ENCODE measurements at regions not wholly inside any gene's neighbourhood (a gene's known extent, or its start where the extent isn't known, plus 50 kb on each side); places are given as distances from the start of the nearest gene placed in this dataset.

DNA sequence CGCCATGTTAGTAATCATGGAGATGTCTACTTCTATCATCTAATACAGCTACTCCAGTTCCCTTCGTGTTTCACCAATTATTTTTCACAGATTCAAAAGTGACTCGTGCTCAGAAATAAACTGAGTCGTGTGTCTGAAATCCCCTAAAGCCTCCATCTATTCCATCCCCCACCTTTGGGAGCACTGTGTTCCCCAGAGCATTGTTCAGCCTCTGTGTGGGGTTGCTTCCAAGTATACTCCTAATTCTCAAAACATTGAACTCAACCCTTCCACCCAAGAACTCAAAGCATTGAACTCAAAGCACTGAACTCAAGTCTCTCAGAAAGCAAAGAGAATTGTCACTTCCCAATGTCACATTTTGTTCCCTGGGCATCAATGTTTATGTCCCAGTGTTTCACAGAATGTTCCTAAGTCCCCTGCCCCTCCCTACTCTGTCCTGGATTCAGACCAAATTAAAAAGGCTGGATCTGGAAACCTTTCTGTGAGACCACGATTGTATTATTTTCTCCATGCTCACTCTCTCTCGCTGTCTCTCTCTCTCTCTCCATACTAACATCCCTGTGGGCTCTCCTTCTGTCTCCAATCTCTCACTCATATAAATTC, 138.5 kb upstream of the QRFPR start:
- no peak for DNase-seq (ENCODE audit: low spot score)

DNA sequence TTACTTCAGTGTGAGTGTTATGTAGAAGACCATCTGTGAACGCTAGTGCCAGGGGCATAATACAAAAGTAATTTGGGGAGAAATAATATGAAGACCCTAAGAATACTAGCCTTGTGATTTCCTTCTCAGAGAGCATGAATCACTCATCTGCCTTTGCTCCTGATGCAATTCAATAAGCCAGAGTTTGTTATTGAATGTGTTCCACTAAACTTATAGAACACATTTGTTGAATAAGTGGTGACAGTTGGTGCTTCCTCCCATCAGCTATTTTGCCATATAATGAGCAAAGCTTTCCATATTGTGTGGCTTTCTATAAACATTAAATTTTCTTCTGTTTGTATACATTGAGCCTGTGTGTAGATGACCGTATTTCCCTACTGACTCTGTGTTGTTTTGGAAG, 136.4 kb upstream of the QRFPR start:
- DNase-seq (ENCODE audit: low spot score) = no peak

DNA sequence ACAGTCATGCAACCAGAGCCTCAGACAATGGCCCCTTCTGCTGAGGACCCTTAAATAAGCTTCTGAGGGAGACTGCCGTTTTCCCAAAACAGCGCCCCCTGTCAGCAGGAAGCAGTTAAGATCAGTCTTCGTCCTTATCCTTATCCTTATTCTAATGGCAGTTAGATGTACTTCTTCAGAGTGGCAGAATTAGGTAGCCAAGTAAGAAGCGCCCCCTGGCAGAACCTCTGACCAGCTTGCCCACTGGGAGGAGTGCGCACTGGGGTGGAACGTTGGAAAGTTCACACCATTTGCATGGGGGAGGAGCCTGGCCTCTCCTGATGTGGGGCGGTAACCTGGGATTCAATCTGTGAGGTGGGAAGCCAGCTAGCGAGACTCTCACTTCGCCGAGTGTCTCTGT, 133.6 kb upstream of the QRFPR start:
- DNase-seq (ENCODE audit: low spot score) = no peak

DNA sequence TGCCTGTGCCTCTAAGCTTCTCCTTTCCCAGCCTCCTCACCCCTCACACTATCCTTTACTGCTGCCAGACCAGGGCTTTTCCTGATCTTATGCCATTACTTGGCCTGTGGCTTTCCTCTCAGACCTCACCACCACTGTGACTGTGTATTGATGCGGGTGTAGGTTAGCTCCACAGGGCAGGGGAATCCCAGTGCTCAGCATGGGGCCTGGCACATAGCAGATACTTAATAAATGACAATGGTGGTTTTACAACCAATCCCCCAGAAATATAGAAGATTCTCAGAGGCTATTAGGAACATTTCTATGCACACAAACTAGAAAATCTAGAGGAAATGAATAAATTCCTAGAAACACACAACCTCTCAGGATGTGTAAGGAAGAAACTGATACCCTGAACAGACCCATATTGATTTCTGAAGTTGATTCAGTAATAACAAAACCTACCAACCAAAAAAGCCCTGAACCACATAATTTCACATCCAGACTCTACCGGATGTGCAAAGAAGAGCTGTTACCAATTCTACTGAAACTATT, 129.6 kb upstream of the QRFPR start:
- DNase-seq (ENCODE audit: low spot score) = peak; percentile 9

DNA sequence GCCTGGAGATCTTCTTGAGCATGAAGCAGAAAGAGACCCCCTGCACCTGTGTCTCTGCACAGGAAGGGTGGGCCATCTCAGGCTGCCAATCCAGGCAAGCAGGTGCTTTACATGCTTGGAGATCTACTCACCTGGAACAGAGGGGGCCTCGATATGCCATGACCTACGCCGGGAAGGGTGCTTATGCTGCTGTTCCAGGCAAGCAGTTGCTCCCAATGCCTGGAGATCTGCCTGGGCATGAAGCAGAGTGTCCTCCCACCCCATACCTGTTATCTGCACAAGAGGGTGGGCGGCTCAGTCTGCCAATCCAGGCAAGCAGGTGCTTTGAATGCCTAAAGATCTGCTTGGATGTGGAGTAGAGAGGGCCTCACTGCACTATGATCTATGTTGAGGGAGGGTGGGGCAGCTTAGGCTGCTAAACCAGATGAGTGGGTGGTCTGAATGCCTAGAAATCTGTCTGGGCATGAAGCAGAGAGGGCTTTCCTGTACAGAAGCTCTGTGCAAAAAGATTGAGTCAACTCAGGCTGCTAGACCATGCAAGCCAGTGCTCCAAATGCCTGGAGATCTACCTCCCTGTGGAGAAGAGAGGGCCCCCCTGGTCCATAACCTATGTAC, 104.5 kb upstream of the QRFPR start:
- DNase-seq (ENCODE audit: low spot score) = no peak

DNA sequence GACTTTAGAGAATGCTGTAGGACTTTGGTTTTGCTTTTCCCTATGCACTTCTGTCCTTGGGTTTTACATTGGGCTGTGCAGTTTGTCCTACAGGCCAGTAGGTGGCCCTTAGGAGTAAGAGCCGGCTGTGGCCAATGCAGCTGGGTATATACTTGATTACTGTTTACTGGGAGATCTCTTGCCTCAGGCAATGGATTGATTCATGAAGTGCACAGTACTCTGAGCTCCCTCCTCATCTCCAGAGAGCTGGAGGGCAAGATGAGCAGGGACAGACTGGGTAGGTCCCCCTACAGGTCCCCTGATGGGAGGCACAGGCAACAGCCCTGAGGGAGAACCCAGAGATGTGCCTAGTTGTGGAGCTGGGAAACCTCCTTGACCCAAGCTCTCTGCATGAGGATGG, 103.8 kb upstream of the QRFPR start:
- DNase-seq (ENCODE audit: low spot score) = peak; percentile 69

DNA sequence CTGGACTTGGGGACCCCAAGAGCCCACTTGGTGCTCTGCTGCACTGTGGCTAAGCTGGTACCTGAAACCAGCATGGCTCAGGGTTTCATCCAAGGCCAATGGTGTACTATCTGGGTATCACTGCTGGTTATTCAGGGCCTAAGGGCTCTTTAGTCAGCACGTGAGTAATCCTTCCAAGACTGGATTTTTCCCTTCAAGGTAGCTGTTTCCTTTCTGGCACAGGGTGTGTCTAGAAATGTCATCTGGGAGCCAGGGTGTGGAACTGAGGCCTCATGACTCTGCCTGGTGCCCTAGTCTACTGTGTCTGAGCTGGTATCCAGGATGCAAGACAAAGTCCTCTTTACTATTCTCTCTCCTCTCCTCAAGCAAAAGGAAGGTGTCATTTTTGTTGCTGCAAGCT, 99.0 kb upstream of the QRFPR start:
- peak; percentile 72 for DNase-seq (ENCODE audit: low spot score)

DNA sequence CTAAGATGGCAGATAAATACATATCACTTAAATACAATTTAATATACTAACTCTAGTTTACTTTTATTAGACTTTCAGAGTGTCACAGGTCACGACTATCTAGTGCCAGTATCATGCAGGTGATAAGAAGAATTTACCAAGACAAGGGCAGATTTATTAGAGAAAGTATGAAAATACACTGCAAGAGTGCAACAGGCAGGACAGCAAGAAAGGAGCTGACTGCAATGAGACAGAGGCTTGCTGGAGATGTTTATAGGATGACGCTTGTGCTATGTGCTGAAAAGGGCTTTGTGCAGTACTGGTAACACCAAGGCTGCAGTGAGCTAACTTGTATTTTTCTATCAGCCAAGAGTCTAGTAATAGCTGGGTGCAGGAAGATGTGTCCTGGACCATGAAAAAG, 96.7 kb upstream of the QRFPR start:
- DNase-seq (ENCODE audit: low spot score) = no peak

DNA sequence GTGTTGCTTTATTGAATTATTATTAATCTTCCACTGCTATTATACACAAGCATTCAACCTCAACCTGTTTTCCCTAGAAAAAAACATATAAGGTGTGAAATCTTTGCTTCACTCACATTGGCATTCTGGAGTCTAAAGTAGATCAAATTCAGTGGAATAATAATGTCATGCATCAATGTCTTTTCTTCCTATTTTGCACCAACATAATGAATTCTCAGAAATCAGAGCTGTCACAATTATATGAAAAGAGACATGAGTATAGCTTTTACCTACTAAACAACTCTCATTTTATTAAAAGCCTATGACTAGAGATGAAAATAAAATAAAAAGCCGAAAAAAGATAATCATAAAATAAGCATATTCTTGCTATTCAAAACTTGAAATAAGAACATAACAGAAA, 96.3 kb upstream of the QRFPR start:
- DNase-seq (ENCODE audit: low spot score) = no peak

DNA sequence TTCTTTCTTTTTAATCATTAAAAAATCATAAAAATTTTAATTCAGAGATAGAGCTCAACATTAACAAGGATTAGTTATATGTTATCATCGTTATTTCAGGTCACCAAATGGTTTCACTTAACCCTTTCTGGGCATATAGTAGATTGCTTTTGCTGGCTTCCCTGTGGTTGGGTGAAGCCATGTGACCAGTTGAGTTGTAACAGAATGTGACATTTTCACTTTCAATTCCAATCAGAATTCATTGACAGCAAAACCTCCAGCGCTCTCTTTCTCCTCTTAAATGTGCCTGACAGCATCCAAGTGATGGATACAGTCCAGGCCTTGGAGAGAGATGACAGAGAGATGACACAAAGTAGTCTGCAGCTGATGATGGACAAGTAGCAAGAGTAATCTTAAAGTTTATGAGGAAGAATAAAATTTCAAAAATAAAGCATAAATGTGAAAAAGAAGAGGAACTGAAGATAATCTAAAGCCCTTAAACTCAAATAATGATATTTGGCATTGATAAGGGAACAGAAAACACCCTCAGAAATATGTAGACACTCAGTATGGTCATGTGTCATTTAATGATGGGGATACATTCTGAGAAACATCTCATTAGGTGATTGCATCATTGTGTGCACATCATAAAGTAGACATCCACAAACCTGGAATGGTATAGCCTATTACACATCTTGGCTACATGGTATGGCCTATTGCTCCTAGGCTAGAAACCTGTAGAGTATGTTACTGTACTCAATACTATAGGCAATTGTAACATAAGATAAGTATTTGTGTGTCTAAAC, 92.3 kb upstream of the QRFPR start:
- DNase-seq (ENCODE audit: low spot score) = no peak

DNA sequence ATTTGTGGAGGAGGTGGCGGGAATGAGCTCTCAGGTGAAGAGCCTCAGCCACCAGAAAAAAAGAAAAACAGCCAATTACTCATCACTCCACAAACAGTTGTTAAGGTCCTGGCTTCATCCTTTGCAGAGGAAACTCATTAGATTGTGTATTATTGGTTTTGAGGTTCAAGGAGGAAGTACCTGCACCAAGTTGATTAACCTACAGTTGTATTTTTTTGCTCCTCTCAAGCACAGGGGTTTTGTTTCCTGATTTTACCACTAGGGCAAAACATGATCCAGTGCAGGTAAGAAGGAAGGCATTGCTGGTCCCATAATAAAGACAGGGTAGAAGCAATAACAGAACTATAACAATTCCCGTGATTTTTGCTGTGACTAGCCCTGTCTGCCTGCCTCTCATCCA, 84.0 kb upstream of the QRFPR start:
- peak; percentile 69 for DNase-seq (ENCODE audit: low spot score)

DNA sequence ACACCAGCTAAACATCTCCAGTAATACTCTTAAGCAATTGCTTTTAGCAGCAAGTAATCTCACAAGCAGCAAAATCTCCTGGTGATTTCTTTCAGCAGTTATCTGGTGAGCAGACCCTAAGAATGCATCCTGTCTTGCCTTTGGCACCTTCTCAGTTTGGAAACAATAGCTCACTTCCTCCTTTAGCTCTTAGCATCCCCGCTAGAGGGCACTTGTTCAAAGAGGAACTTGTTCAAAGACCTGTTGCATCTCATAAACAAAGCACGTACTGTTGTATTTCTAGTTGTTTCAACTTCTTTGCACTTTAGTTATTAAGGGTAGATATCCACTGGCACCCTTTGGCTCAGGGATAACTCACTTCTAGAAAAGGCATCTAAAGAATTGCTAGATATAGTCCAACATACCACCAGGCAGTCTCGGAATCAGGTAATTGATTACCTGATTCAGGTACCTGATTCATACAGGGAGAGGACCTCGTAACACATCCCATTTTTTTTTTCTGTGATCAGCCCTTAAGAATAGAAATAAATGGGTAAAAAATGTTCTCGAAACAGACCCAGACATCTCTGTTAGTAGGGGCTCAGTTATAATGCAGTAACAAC, 81.9 kb upstream of the QRFPR start:
- peak; percentile 78 for DNase-seq (ENCODE audit: low spot score)

DNA sequence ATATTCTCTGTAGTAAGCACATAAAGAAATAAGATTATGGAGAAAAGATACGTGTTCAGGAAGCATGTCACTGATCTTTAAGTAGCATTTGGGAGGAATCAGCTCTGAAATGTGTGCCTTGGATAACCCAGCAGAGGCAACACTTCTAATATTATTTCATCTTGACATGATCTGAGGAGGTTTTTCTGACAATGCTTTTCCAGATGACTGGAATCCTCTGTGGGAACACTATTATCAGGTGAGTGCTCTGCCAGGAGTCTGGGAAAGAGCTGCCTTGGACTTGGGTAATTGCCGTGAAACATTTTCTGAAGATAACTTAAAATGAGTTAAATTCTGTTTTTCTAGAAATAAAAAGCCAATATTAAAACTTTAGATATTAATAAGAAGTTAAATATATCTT, 78.2 kb upstream of the QRFPR start:
- DNase-seq (ENCODE audit: low spot score) = no peak

DNA sequence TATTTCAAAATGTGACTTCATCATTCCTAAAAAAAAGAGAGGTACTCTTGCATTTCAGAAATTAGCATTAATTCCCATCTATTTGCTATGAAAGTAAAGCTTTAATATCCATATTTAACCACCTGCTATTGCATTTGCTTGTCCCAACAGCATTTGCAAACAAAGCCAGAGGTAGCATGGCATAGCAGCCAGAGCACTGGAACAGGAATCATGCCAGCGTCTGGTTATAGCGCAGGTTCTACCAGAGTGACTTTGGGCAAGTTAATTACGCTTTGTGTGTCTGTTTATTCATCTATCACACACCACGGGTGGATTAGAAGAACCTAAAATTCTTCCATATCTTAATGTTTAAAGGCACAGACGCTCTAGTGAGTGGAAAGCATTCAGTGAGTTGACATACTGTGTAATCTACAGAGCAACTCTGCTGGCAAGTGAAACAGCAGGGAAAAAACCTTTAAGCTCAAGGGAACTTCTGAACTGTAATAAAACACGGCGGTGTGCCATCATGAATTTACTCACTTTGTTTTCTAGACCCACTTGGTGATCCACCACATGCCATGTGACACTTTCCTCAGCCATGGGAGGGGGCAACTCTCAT, 76.6 kb upstream of the QRFPR start:
- no peak for DNase-seq (ENCODE audit: low spot score)

DNA sequence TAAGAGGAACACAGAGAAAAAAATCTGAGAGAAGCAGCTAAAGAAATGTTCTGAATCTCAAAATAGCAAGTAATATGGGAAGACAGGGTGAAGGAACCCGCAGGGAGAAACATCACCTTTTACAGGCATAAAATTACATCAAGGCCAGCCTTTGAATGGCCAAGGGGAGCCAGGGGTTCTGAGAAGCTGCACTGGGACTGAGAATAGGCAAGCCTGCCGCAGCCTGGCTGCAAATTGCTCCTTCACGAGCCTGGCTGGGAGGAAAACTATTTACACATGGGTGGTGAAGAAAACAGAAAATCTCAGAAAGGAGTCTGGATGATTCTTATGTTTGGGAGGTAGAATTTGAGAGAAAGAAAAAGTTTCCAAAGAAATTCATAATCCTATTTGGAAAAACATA, 74.5 kb upstream of the QRFPR start:
- no peak for DNase-seq (ENCODE audit: low spot score)

DNA sequence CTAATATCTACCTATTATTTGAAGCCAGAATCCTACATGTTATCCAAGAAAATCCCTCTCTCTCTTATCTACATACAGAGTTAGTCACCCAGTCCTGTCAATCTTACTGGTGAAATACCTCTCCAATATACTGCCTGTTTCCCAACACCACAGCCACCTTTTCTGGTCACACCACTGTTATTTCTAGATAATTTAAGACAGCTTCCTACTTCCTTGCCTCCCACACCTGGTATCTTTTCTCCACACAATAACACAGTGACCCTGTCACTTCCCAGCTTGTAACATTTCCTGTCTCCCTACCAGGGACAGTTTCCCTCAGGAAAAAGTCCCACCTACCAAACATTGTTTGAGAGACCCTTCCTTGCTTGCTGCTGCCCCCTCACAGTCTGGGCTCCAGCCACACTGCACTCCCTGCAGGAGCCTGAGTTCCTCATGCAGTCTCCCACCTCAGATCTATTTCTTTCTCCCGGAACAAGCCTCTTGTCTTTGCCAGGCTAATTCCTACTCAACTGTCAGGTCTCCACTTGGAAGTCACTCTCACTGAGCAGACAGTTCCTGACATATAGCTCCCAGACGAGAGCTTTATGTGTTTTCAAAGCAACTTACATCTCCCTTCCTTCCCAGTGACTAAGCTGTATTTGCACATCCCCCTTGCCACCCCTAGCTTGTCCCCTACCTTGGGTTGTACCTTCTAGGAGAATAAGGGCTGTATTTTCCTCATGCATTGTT, 73.6 kb upstream of the QRFPR start:
- peak; percentile 37 for DNase-seq (ENCODE audit: low spot score)

DNA sequence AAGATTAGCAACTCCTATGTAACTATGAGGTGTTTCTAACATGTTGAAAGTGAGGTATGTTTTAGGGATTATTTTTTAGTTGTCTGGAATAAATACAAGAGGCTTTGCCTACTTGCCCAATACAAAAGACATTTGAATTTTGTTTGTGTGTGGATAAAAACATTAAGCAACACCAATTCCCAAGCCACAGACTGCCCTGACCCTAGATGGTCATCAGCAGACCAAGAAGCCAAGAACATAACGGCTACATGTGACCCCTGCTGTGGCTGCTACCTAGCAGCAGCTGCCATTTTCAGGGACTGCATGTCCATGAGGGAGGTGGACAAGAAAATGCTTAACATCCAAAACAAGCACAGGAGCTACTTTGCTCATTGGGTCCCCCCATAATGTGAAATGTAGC, 70.5 kb upstream of the QRFPR start:
- no peak for DNase-seq (ENCODE audit: low spot score)

DNA sequence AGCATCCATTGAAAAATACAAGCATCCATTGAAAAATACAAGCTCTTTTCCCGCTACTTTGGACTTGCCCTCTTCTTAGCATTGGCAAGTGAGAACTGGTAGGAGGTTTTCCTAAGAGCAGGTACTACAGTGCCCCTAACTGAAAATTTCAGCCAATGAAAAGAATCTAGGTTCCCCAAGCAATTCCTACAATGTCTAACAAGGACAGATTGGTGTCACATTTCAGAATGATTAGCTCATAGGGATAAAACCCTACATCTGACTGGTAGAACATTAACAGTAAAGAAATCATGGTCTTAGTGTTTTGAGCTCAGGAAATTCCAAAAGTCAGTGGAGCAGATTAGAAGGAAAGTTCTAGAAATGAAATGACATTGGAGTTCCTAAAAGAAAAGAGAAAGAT, 68.6 kb upstream of the QRFPR start:
- DNase-seq (ENCODE audit: low spot score) = peak; percentile 94

DNA sequence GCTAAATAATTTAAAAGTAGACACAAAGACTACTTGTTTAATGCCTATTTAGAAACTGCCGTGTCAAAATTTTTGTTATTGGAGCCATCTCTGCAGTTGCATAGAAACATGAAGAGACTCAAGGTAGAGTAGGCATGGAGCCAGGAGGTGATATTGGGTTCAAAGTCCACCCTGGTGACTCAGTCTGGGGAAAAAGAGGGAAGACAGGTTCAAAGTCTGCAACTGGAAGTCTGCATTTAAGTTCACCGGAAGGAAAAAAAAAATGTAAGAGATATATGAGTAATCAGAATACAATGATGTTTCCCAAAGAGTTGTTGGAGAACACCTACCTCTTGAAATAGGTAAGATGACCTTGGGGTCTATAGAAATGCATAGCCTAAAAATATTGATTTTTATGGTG, 67.4 kb upstream of the QRFPR start:
- DNase-seq (ENCODE audit: low spot score) = peak; percentile 94

DNA sequence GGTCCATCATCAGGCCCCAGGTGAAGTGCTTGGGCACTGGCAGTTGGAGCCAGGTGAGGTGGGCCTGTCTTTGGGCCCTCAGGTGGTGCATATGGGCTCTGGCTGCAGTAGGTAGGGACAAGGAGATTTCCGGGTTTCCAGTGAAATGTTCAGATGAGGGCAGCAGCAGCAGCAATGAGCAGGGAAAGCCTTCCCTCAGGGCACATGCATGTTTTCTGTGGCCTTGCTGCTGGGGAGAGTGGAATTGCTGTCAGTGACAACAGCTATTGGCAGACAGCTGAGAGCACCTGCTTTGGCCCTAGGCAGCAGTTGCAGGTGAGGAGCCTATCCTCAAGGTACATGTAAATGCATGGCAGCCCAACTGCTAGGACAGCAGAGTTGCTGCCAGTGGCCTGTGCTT, 58.9 kb upstream of the QRFPR start:
- DNase-seq (ENCODE audit: low spot score) = no peak
